ENCODE measurements at regions not wholly inside any gene's neighbourhood (a gene's known extent, or its start where the extent isn't known, plus 50 kb on each side); places are given as distances from the start of the nearest gene placed in this dataset.

GRCh38 chr6:81985191-81985590, 232.7 kb upstream of the TENT5A start:
- no peak overlapping the region for H3K4me3 Mint-ChIP-seq
- H4K5ac ChIP-seq (ENCODE audit: insufficient read length, low read depth, low read length), result no peak overlapping the region

More at GRCh38 chr6:81985191-81985590, 232.7 kb upstream of the TENT5A start:
- H4K91ac ChIP-seq (ENCODE audit: insufficient read length, low read depth, low read length), result no peak overlapping the region
- no peak overlapping the region for H2AFZ ChIP-seq (ENCODE audit: low read length)
- H2BK20ac ChIP-seq (ENCODE audit: low read depth, low read length, poor library complexity, severe bottlenecking), result no peak overlapping the region
- no peaks in the 10 kb centered on the region for H3K27me3 Mint-ChIP-seq (ENCODE audit: low read depth)
- no peak overlapping the region for H3K18ac ChIP-seq (ENCODE audit: insufficient read length, low read depth, low read length)
- no peak overlapping the region for H3K23ac ChIP-seq (ENCODE audit: insufficient read length, low read depth, low read length)
- H3K4me1 Mint-ChIP-seq, result peaks cover 18 to 20% of the 10 kb centered on the region in 2 experiments
- H4K20me1 ChIP-seq (ENCODE audit: control insufficient read depth, insufficient read depth, insufficient read length), result no peaks in the 10 kb centered on the region
- H2AK5ac ChIP-seq (ENCODE audit: insufficient read length, low read length), result no peak overlapping the region
- no peak overlapping the region for H3K27ac ChIP-seq (ENCODE audit: insufficient read length, low read depth, low read length)
- H3K4me2 ChIP-seq (ENCODE audit: insufficient read depth, insufficient read length, low read length), result no peak overlapping the region
- H3K79me2 ChIP-seq (ENCODE audit: insufficient read depth, low read length), result no peaks in the 10 kb centered on the region
- H2BK12ac ChIP-seq (ENCODE audit: insufficient read length, low read depth, low read length), result no peak overlapping the region
- no peak overlapping the region for H2BK15ac ChIP-seq (ENCODE audit: low read depth, low read length)
- TF ChIP-seq CTCF (conservative IDR thresholded peaks at IDR 0.05), result no peak
- no peak overlapping the region for H3T11ph ChIP-seq (ENCODE audit: low read length)
- no peak overlapping the region for H3K14ac ChIP-seq (ENCODE audit: insufficient read depth, low read length)
- H3K4me1 ChIP-seq (ENCODE audit: insufficient read depth, low read length), result no peaks in the 10 kb centered on the region
- H3K4ac ChIP-seq (ENCODE audit: low read depth, low read length), result no peak overlapping the region
- no peak overlapping the region for H4K8ac ChIP-seq (replicated peaks; ENCODE audit: insufficient read length, low read depth, low read length)
- H2BK5ac ChIP-seq (ENCODE audit: insufficient read length, low read length), result no peak overlapping the region
- H3K23me2 ChIP-seq (ENCODE audit: insufficient read length, low read depth, low read length, poor library complexity, severe bottlenecking), result no peaks in the 10 kb centered on the region
- DNase-seq, result no peak
- H2BK120ac ChIP-seq (ENCODE audit: low read depth, low read length, poor library complexity, severe bottlenecking), result no peak overlapping the region
- no CpG with 5 or more reads among the region's 1 CpG for WGBS (ENCODE audit: extremely low coverage, insufficient read length, low lambda C conversion rate)
- peaks cover 3 to 11% (median 6%) of the 10 kb centered on the region in 3 experiments; a peak in 2 of 7 replicates for H3K36me3 Mint-ChIP-seq (ENCODE audit: insufficient read depth in 1 of 3, low read depth in 3 of 3)
- H3K79me1 ChIP-seq (ENCODE audit: insufficient read depth, low read depth, low read length, poor library complexity, severe bottlenecking), result no peaks in the 10 kb centered on the region
- no peak overlapping the region for H3K9ac ChIP-seq (ENCODE audit: extremely low read depth, insufficient read length, low read length)
- no peak overlapping the region for H3K56ac ChIP-seq (ENCODE audit: insufficient read length, low read depth, low read length)
- no peak overlapping the region; a peak in 1 of 7 replicates for H3K27ac Mint-ChIP-seq
- H3K27me3 ChIP-seq (ENCODE audit: insufficient read depth, low read length), result no peaks in the 10 kb centered on the region
- peaks cover 3 to 8% of the 10 kb centered on the region in 2 experiments; a peak in 4 of 5 replicates for H3K9me3 Mint-ChIP-seq
- no peaks in the 10 kb centered on the region for H3K9me3 ChIP-seq (ENCODE audit: control insufficient read depth, low read depth, low read length)

Data from H9 (cell line).